Upper lobe of right lung (tissue), 1 donor: ENCODE measurements at regions not wholly inside any gene's neighbourhood (a gene's known extent, or its start where the extent isn't known, plus 50 kb on each side); places are given as distances from the start of the nearest gene placed in this dataset.

ENCODE experiments used
- ATAC-seq: fragments of 200-7000 bp; cut with Tn5 transposase; one replicate; pipeline ENCODE4 v1.9.1; 2020; ENCODE audit warnings: mild to moderate bottlenecking, moderate library complexity
- DNase-seq: peaks from one replicate; pipeline ENCODE4 v3.0.0-alpha.2; 2020
- H3K27ac ChIP-seq: fragments of 200-600 bp; one replicate; pipeline ENCODE4 v1.8.0; 2022
- H3K27me3 ChIP-seq: fragments of 200-600 bp; one replicate; pipeline ENCODE4 v1.8.0; 2022; ENCODE audit warnings: mild to moderate bottlenecking
- H3K36me3 ChIP-seq: fragments of 200-600 bp; one replicate; pipeline ENCODE4 v1.8.0; 2022
- H3K4me1 ChIP-seq: fragments of 200-600 bp; one replicate; pipeline ENCODE4 v1.8.0; 2022
- H3K4me3 ChIP-seq: fragments of 200-600 bp; one replicate; pipeline ENCODE4 v1.8.0; 2022; ENCODE audit warnings: mild to moderate bottlenecking
- H3K9me3 ChIP-seq: fragments of 200-600 bp; one replicate; pipeline ENCODE4 v1.8.0; 2022
- CTCF ChIP-seq: fragments of 200-600 bp; IDR thresholded peaks from one replicate; pipeline ENCODE4 v1.8.0; 2022; ENCODE audit warnings: antibody characterized with exemption
- intact Hi-C: fragments of 100-400 bp; cut with DNase I; formaldehyde crosslinking; loops from one replicate; pipeline ENCODE4 v1.11.0; 2022
- donor health status: DM: no; HTN: yes; CAD: no; lungs with severe emphysema.

- no peak overlapping the region for H3K4me3 ChIP-seq
- ATAC-seq: no peak
- intact Hi-C loops: no loop called here
- H3K27me3 ChIP-seq: no peaks in the 10 kb centered on the region
- no peak for DNase-seq
- no peaks in the 10 kb centered on the region for H3K36me3 ChIP-seq
- H3K27ac ChIP-seq: no peak overlapping the region
- TF ChIP-seq CTCF: no peak
- H3K9me3 ChIP-seq: no peaks in the 10 kb centered on the region
- no peaks in the 10 kb centered on the region for H3K4me1 ChIP-seq
Measured at GRCh38 chr12:28814246-28814645, 334.8 kb upstream of the FAR2 start.

GRCh38 chr12:28817524-28817923, 331.6 kb upstream of the FAR2 start:
- Histone ChIP-seq H3K4me1 (no peaks in the 10 kb centered on the region), H3K9me3 (no peaks in the 10 kb centered on the region), H3K27ac (no peak overlapping the region), H3K27me3 (no peaks in the 10 kb centered on the region), H3K4me3 (no peak overlapping the region), H3K36me3 (no peaks in the 10 kb centered on the region)
- intact Hi-C loops: no loop called here
- ATAC-seq: no peak
- DNase-seq: no peak
- no peak for TF ChIP-seq CTCF

GRCh38 chr12:28824193-28824846, 324.8 kb upstream of the FAR2 start:
- intact Hi-C loops: no loop called here
- Histone ChIP-seq H3K36me3 (no peaks in the 10 kb centered on the region), H3K9me3 (no peaks in the 10 kb centered on the region), H3K27me3 (no peaks in the 10 kb centered on the region), H3K4me3 (no peak overlapping the region), H3K27ac (no peak overlapping the region), H3K4me1 (no peaks in the 10 kb centered on the region)
- DNase-seq (no peak), ATAC-seq (no peak)
- no peak for TF ChIP-seq CTCF

- intact Hi-C loops: no loop called here
- no peak for TF ChIP-seq CTCF
- no peak for DNase-seq
- no peak for ATAC-seq
- no peaks in the 10 kb centered on the region for H3K9me3 ChIP-seq
- no peak overlapping the region for H3K4me3 ChIP-seq
- no peaks in the 10 kb centered on the region for H3K36me3 ChIP-seq
- no peaks in the 10 kb centered on the region for H3K4me1 ChIP-seq
- no peak overlapping the region for H3K27ac ChIP-seq
- H3K27me3 ChIP-seq: no peaks in the 10 kb centered on the region
Measured at GRCh38 chr12:28824849-28825248, 324.2 kb upstream of the FAR2 start.

GRCh38 chr12:28826766-28827165, 322.3 kb upstream of the FAR2 start:
- no peak for DNase-seq
- no peaks in the 10 kb centered on the region for H3K9me3 ChIP-seq
- no peaks in the 10 kb centered on the region for H3K4me1 ChIP-seq
- no peaks in the 10 kb centered on the region for H3K36me3 ChIP-seq
- H3K27ac ChIP-seq: no peak overlapping the region
- no peak overlapping the region for H3K4me3 ChIP-seq
- intact Hi-C loops: no loop called here
- ATAC-seq: no peak
- no peaks in the 10 kb centered on the region for H3K27me3 ChIP-seq
- no peak for TF ChIP-seq CTCF

GRCh38 chr12:28827861-28828260, 321.2 kb upstream of the FAR2 start:
- ATAC-seq (no peak), DNase-seq (no peak)
- no peak overlapping the region for H3K27ac ChIP-seq
- intact Hi-C loops: no loop called here
- H3K4me1 ChIP-seq: no peaks in the 10 kb centered on the region
- no peak overlapping the region for H3K4me3 ChIP-seq
- TF ChIP-seq CTCF: no peak
- no peaks in the 10 kb centered on the region for H3K9me3 ChIP-seq
- no peaks in the 10 kb centered on the region for H3K27me3 ChIP-seq
- H3K36me3 ChIP-seq: no peaks in the 10 kb centered on the region
